ENCODE measurements at regions not wholly inside any gene's neighbourhood (a gene's known extent, or its start where the extent isn't known, plus 50 kb on each side); places are given as distances from the start of the nearest gene placed in this dataset.

- no peak for TF ChIP-seq CTCF (IDR thresholded peaks at IDR 0.05)
- no peak overlapping the region for H3K27ac Mint-ChIP-seq (ENCODE audit: unreplicated experiment)
- peaks cover 25% of the 10 kb centered on the region for H3K27me3 Mint-ChIP-seq (ENCODE audit: low read depth)
- H3K4me1 Mint-ChIP-seq (ENCODE audit: low read depth): no peaks in the 10 kb centered on the region
- no peaks in the 10 kb centered on the region for H3K36me3 Mint-ChIP-seq (ENCODE audit: low read depth)
- DNase-seq (ENCODE audit: low spot score): no peak
- no peak overlapping the region for H3K4me3 Mint-ChIP-seq (ENCODE audit: unreplicated experiment)
- peaks cover 8% of the 10 kb centered on the region for H3K9me3 Mint-ChIP-seq (ENCODE audit: low read depth)
Observed at GRCh38 chr1:30505853-30506252, 217.5 kb downstream of the MATN1 start.

GRCh38 chr1:30492451-30492850 is 230.9 kb downstream of the MATN1 start:
- H3K4me1 Mint-ChIP-seq (ENCODE audit: low read depth): no peaks in the 10 kb centered on the region
- peaks cover 20% of the 10 kb centered on the region for H3K9me3 Mint-ChIP-seq (ENCODE audit: low read depth)
- H3K4me3 Mint-ChIP-seq (ENCODE audit: unreplicated experiment): no peak overlapping the region
- TF ChIP-seq CTCF (IDR thresholded peaks at IDR 0.05): no peak
- no peak overlapping the region for H3K27ac Mint-ChIP-seq (ENCODE audit: unreplicated experiment)
- no peak for DNase-seq (ENCODE audit: low spot score)
- peaks cover 2% of the 10 kb centered on the region for H3K36me3 Mint-ChIP-seq (ENCODE audit: low read depth)
- peaks cover 3% of the 10 kb centered on the region for H3K27me3 Mint-ChIP-seq (ENCODE audit: low read depth)

GRCh38 chr1:30491831-30492230 is 231.6 kb downstream of the MATN1 start:
- H3K36me3 Mint-ChIP-seq (ENCODE audit: low read depth): peaks cover 2% of the 10 kb centered on the region
- peaks cover 20% of the 10 kb centered on the region for H3K9me3 Mint-ChIP-seq (ENCODE audit: low read depth)
- no peak overlapping the region for H3K27ac Mint-ChIP-seq (ENCODE audit: unreplicated experiment)
- DNase-seq (ENCODE audit: low spot score): no peak
- TF ChIP-seq CTCF (IDR thresholded peaks at IDR 0.05): no peak
- no peaks in the 10 kb centered on the region for H3K4me1 Mint-ChIP-seq (ENCODE audit: low read depth)
- H3K4me3 Mint-ChIP-seq (ENCODE audit: unreplicated experiment): no peak overlapping the region
- H3K27me3 Mint-ChIP-seq (ENCODE audit: low read depth): peaks cover 3% of the 10 kb centered on the region

- Mint-ChIP-seq H3K4me1 (ENCODE audit: low read depth) (no peaks in the 10 kb centered on the region), H3K9me3 (ENCODE audit: low read depth) (peaks cover 14% of the 10 kb centered on the region), H3K27me3 (ENCODE audit: low read depth) (no peaks in the 10 kb centered on the region), H3K27ac (ENCODE audit: unreplicated experiment) (no peak overlapping the region), H3K4me3 (ENCODE audit: unreplicated experiment) (no peak overlapping the region), H3K36me3 (ENCODE audit: low read depth) (peaks cover 2% of the 10 kb centered on the region)
- no peak for TF ChIP-seq CTCF (IDR thresholded peaks at IDR 0.05)
- no peak for DNase-seq (ENCODE audit: low spot score)
Observed at GRCh38 chr1:30490554-30491053, 232.8 kb downstream of the MATN1 start.

- Mint-ChIP-seq H3K27ac (ENCODE audit: unreplicated experiment) (no peak overlapping the region), H3K9me3 (ENCODE audit: low read depth) (peaks cover 10% of the 10 kb centered on the region), H3K36me3 (ENCODE audit: low read depth) (peaks cover 2% of the 10 kb centered on the region), H3K27me3 (ENCODE audit: low read depth) (no peaks in the 10 kb centered on the region), H3K4me3 (ENCODE audit: unreplicated experiment) (no peak overlapping the region), H3K4me1 (ENCODE audit: low read depth) (no peaks in the 10 kb centered on the region)
- no peak for DNase-seq (ENCODE audit: low spot score)
- no peak for TF ChIP-seq CTCF (IDR thresholded peaks at IDR 0.05)
Observed at GRCh38 chr1:30489737-30490389, 233.5 kb downstream of the MATN1 start.
